Activated B cell treated with CpG ODN at 0.5 μM for 24 hours (primary cell): ENCODE measurements at regions not wholly inside any gene's neighbourhood (a gene's known extent, or its start where the extent isn't known, plus 50 kb on each side); places are given as distances from the start of the nearest gene placed in this dataset.

Experiments used
- ATAC-seq: fragments of 200-7000 bp; cut with Tn5 transposase; one replicate; pipeline ENCODE4 v1.10.0; 2021; ENCODE audit warnings: low read depth, mild to moderate bottlenecking, moderate library complexity
- CTCF ChIA-PET: fragments of 350-600 bp; sonication (Branson Sonifier 250); formaldehyde crosslinking; loops from one replicate; lab custom pipeline; 2021; ENCODE audit warnings: antibody characterized with exemption; lab: Charles Lee
- POLR2A ChIA-PET: fragments of 350-600 bp; sonication (Branson Sonifier 250); formaldehyde crosslinking; loops from one replicate; lab custom pipeline; 2021; ENCODE audit warnings: antibody characterized with exemption; lab: Charles Lee
- DNase-seq: peaks from one replicate; pipeline ENCODE4 v3.0.0; 2022
- H3K27ac Mint-ChIP-seq: one replicate; pipeline ENCODE4 v1.8.0; 2020; ENCODE audit warnings: mixed read lengths
- H3K27me3 Mint-ChIP-seq: one replicate; pipeline ENCODE4 v1.8.0; 2021; ENCODE audit warnings: mixed read lengths
- H3K36me3 Mint-ChIP-seq: one replicate; pipeline ENCODE4 v1.8.0; 2021; ENCODE audit warnings: low read depth, mixed read lengths
- H3K4me1 Mint-ChIP-seq: one replicate; pipeline ENCODE4 v1.8.0; 2021; ENCODE audit warnings: mixed read lengths
- H3K4me3 Mint-ChIP-seq: one replicate; pipeline ENCODE4 v1.8.0; 2020; ENCODE audit warnings: mild to moderate bottlenecking, mixed read lengths
- H3K9me3 Mint-ChIP-seq: one replicate; pipeline ENCODE4 v1.8.0; 2020; ENCODE audit warnings: mixed read lengths
- intact Hi-C: fragments of 100-400 bp; cut with micrococcal nuclease; formaldehyde crosslinking; loops from one replicate; pipeline ENCODE4 v1.15.1; 2024
- TF ChIP-seq, protein P1 (sequence below): fragments of 200-600 bp; IDR thresholded peaks from one replicate; pipeline ENCODE4 v1.8.0; 2022; ENCODE audit warnings: antibody characterized with exemption, mild to moderate bottlenecking

DNA sequence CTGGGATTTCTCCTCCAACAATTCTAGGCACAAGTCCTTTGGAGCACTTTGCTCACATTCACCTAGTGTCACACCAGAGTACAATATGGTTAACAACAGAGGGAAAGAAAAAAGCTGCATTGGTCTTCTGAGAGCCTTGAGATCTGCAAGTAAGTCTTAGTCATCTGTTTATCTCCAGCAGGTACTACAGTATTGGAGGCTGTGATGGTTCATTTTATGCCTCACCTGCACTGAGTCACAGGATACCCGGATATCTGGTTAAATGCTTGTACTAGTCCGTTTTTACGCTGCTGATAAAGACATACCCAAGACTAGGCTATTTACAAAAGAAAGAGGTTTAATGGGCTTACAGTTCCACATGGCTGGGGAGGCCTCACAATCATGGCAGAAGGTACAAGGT lies 525.0 kb downstream of the NR2F1-AS1 start:
- H3K27me3 Mint-ChIP-seq: no peaks in the 10 kb centered on the region
- H3K9me3 Mint-ChIP-seq: peaks cover 2% of the 10 kb centered on the region
- ChIA-PET CTCF (no interaction called here), POLR2A (no interaction called here)
- H3K4me1 Mint-ChIP-seq: no peaks in the 10 kb centered on the region
- intact Hi-C loops: no loop called here
- TF ChIP-seq, protein P1, sequence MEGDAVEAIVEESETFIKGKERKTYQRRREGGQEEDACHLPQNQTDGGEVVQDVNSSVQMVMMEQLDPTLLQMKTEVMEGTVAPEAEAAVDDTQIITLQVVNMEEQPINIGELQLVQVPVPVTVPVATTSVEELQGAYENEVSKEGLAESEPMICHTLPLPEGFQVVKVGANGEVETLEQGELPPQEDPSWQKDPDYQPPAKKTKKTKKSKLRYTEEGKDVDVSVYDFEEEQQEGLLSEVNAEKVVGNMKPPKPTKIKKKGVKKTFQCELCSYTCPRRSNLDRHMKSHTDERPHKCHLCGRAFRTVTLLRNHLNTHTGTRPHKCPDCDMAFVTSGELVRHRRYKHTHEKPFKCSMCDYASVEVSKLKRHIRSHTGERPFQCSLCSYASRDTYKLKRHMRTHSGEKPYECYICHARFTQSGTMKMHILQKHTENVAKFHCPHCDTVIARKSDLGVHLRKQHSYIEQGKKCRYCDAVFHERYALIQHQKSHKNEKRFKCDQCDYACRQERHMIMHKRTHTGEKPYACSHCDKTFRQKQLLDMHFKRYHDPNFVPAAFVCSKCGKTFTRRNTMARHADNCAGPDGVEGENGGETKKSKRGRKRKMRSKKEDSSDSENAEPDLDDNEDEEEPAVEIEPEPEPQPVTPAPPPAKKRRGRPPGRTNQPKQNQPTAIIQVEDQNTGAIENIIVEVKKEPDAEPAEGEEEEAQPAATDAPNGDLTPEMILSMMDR: no peak
- H3K36me3 Mint-ChIP-seq: no peaks in the 10 kb centered on the region
- H3K4me3 Mint-ChIP-seq: no peak overlapping the region
- H3K27ac Mint-ChIP-seq: no peak overlapping the region
- DNase-seq (no peak), ATAC-seq (no peak)

- no peak overlapping the region for H3K27ac Mint-ChIP-seq
- H3K4me1 Mint-ChIP-seq: no peaks in the 10 kb centered on the region
- peaks cover 2% of the 10 kb centered on the region for H3K9me3 Mint-ChIP-seq
- DNase-seq (no peak), ATAC-seq (no peak)
- ChIA-PET CTCF (no interaction called here), POLR2A (no interaction called here)
- intact Hi-C loops: no loop called here
- TF ChIP-seq, protein P1: no peak
- H3K27me3 Mint-ChIP-seq: no peaks in the 10 kb centered on the region
- no peak overlapping the region for H3K4me3 Mint-ChIP-seq
- no peaks in the 10 kb centered on the region for H3K36me3 Mint-ChIP-seq
These were observed 525.5 kb downstream of the NR2F1-AS1 start for GRCh38 chr5:93055561-93055960.

GRCh38 chr5:93054424-93055163 lies 526.4 kb downstream of the NR2F1-AS1 start:
- H3K36me3 Mint-ChIP-seq: no peaks in the 10 kb centered on the region
- ChIA-PET CTCF (no interaction called here), POLR2A (no interaction called here)
- no peak for DNase-seq
- H3K27ac Mint-ChIP-seq: no peak overlapping the region
- H3K9me3 Mint-ChIP-seq: peaks cover 2% of the 10 kb centered on the region
- intact Hi-C loops: no loop called here
- no peaks in the 10 kb centered on the region for H3K4me1 Mint-ChIP-seq
- TF ChIP-seq, protein P1: no peak
- no peaks in the 10 kb centered on the region for H3K27me3 Mint-ChIP-seq
- no peak for ATAC-seq
- H3K4me3 Mint-ChIP-seq: no peak overlapping the region

- ChIA-PET CTCF (no interaction called here), POLR2A (no interaction called here)
- Mint-ChIP-seq H3K27me3 (no peaks in the 10 kb centered on the region), H3K27ac (no peak overlapping the region), H3K36me3 (no peaks in the 10 kb centered on the region), H3K4me1 (no peaks in the 10 kb centered on the region), H3K4me3 (no peak overlapping the region), H3K9me3 (peaks cover 2% of the 10 kb centered on the region)
- DNase-seq: no peak
- TF ChIP-seq, protein P1: no peak
- no peak for ATAC-seq
- intact Hi-C loops: no loop called here
These were observed 527.2 kb downstream of the NR2F1-AS1 start for GRCh38 chr5:93053825-93054224.

DNA sequence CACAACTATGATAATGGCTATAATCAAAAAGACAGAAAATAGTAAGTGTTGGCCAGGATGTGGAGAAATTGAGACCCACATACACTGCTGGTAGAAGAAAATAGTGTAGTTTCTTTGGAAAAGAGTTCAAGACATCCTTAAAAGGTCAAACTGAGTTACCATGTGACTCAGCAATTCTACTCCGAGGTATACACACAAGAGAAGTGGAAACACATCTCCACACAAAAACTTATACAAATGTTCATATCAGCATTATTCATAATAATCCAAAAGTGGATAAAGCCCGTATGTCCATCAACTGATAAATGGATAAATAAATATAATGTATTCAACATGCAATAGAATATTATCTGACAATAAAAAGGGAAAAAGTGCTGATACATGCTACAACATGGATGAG lies 532.2 kb downstream of the NR2F1-AS1 start:
- ChIA-PET POLR2A (no interaction called here), CTCF (no interaction called here)
- intact Hi-C loops: no loop called here
- TF ChIP-seq, protein P1: no peak
- DNase-seq (no peak), ATAC-seq (no peak)
- Mint-ChIP-seq H3K27me3 (no peaks in the 10 kb centered on the region), H3K4me3 (no peak overlapping the region), H3K27ac (no peak overlapping the region), H3K4me1 (no peaks in the 10 kb centered on the region), H3K36me3 (no peaks in the 10 kb centered on the region), H3K9me3 (peaks cover 2% of the 10 kb centered on the region)
